ENCODE measurements at regions not wholly inside any gene's neighbourhood (a gene's known extent, or its start where the extent isn't known, plus 50 kb on each side); places are given as distances from the start of the nearest gene placed in this dataset.

- no peaks in the 10 kb centered on the region for H4K20me1 ChIP-seq (ENCODE audit: insufficient read depth)
- H3K27ac ChIP-seq: no peak overlapping the region
- in situ Hi-C loops (cut with MboI): no loop called here
- no peaks in the 10 kb centered on the region for H3K27me3 ChIP-seq (replicated peaks; ENCODE audit: insufficient read depth)
- DNase-seq: no peak
- TF ChIP-seq EZH2 (IDR thresholded peaks at IDR 0.05; ENCODE audit: insufficient read depth, poor library complexity, severe bottlenecking) (no peak), EZH2phosphoT487 (IDR thresholded peaks at IDR 0.05; ENCODE audit: insufficient read depth, low read depth) (no peak)
- H3F3A ChIP-seq (ENCODE audit: insufficient read depth): no peaks in the 10 kb centered on the region
- H2AFZ ChIP-seq: no peak overlapping the region
- 93 to 96% methylated on average over 5 of the region's 5 CpGs for WGBS, 2 experiments (ENCODE audit: low coverage in 1 of 2, low lambda C conversion rate in 2 of 2, missing lambda C conversion rate in 2 of 2)
- H3K9ac ChIP-seq: no peak overlapping the region
- H3K4me1 ChIP-seq (ENCODE audit: insufficient read depth): no peaks in the 10 kb centered on the region
- H3K9me3 ChIP-seq (ENCODE audit: low read depth): no peaks in the 10 kb centered on the region
- H3K9me2 ChIP-seq (ENCODE audit: insufficient read depth): no peaks in the 10 kb centered on the region
- H3K4me3 ChIP-seq: no peak overlapping the region
- H3K4me2 ChIP-seq (ENCODE audit: unreplicated experiment): no peak overlapping the region
- H3K79me2 ChIP-seq (ENCODE audit: insufficient read depth): 0 out of 2 replicates have a peak, but pooled peaks cover 3% of the 10 kb centered on the region
- no peaks in the 10 kb centered on the region for H3K36me3 ChIP-seq (ENCODE audit: low read depth)
These were observed 65.0 kb upstream of the NHSL1 start for GRCh38 chr6:138564170-138564721.

- H3K79me2 ChIP-seq (ENCODE audit: insufficient read depth): 0 out of 2 replicates have a peak, but pooled peaks cover 3% of the 10 kb centered on the region
- H3K4me1 ChIP-seq (ENCODE audit: insufficient read depth): peaks cover 10% of the 10 kb centered on the region
- H3K27me3 ChIP-seq (replicated peaks; ENCODE audit: insufficient read depth): no peaks in the 10 kb centered on the region
- H3K9ac ChIP-seq: no peak overlapping the region
- no peaks in the 10 kb centered on the region for H3K36me3 ChIP-seq (ENCODE audit: low read depth)
- 96 to 97% methylated on average over 9 of the region's 9 CpGs for WGBS, 2 experiments (ENCODE audit: low coverage in 1 of 2, low lambda C conversion rate in 2 of 2, missing lambda C conversion rate in 2 of 2)
- no peak overlapping the region for H3K27ac ChIP-seq
- H3K4me2 ChIP-seq (ENCODE audit: unreplicated experiment): no peak overlapping the region
- no peak for DNase-seq
- peaks cover 15% of the 10 kb centered on the region for H3F3A ChIP-seq (ENCODE audit: insufficient read depth)
- H3K4me3 ChIP-seq: no peak overlapping the region
- H2AFZ ChIP-seq: no peak overlapping the region
- no peaks in the 10 kb centered on the region for H3K9me3 ChIP-seq (ENCODE audit: low read depth)
- no peaks in the 10 kb centered on the region for H3K9me2 ChIP-seq (ENCODE audit: insufficient read depth)
- in situ Hi-C loops (cut with MboI): no loop called here
- H4K20me1 ChIP-seq (ENCODE audit: insufficient read depth): no peaks in the 10 kb centered on the region
- TF ChIP-seq EZH2 (IDR thresholded peaks at IDR 0.05; ENCODE audit: insufficient read depth, poor library complexity, severe bottlenecking) (no peak), EZH2phosphoT487 (IDR thresholded peaks at IDR 0.05; ENCODE audit: insufficient read depth, low read depth) (no peak)
These were observed 67.8 kb upstream of the NHSL1 start for GRCh38 chr6:138567052-138567451.

GRCh38 chr6:138568997-138569396 lies 69.7 kb upstream of the NHSL1 start:
- in situ Hi-C loops (cut with MboI): no loop called here
- Histone ChIP-seq H3K27me3 (replicated peaks; ENCODE audit: insufficient read depth) (no peaks in the 10 kb centered on the region), H3K79me2 (ENCODE audit: insufficient read depth) (0 out of 2 replicates have a peak, but pooled peaks cover 3% of the 10 kb centered on the region), H3K4me1 (ENCODE audit: insufficient read depth) (peaks cover 10% of the 10 kb centered on the region), H3K36me3 (ENCODE audit: low read depth) (no peaks in the 10 kb centered on the region), H3K9me2 (ENCODE audit: insufficient read depth) (no peaks in the 10 kb centered on the region), H3K27ac (no peak overlapping the region), H4K20me1 (ENCODE audit: insufficient read depth) (no peaks in the 10 kb centered on the region), H3K4me3 (no peak overlapping the region), H3K9me3 (ENCODE audit: low read depth) (no peaks in the 10 kb centered on the region), H2AFZ (no peak overlapping the region), H3F3A (ENCODE audit: insufficient read depth) (peaks cover 31% of the 10 kb centered on the region), H3K4me2 (ENCODE audit: unreplicated experiment) (no peak overlapping the region), H3K9ac (no peak overlapping the region)
- no peak for DNase-seq
- 89 to 90% methylated on average over 8 of the region's 8 CpGs for WGBS, 2 experiments (ENCODE audit: low coverage in 1 of 2, low lambda C conversion rate in 2 of 2, missing lambda C conversion rate in 2 of 2)
- TF ChIP-seq EZH2phosphoT487 (IDR thresholded peaks at IDR 0.05; ENCODE audit: insufficient read depth, low read depth) (no peak), EZH2 (IDR thresholded peaks at IDR 0.05; ENCODE audit: insufficient read depth, poor library complexity, severe bottlenecking) (no peak)

- Histone ChIP-seq H3F3A (ENCODE audit: insufficient read depth) (peaks cover 31% of the 10 kb centered on the region), H3K4me3 (no peak overlapping the region), H3K9me2 (ENCODE audit: insufficient read depth) (no peaks in the 10 kb centered on the region), H3K4me1 (ENCODE audit: insufficient read depth) (peaks cover 10% of the 10 kb centered on the region), H3K9ac (no peak overlapping the region), H2AFZ (no peak overlapping the region), H4K20me1 (ENCODE audit: insufficient read depth) (no peaks in the 10 kb centered on the region), H3K4me2 (ENCODE audit: unreplicated experiment) (no peak overlapping the region), H3K9me3 (ENCODE audit: low read depth) (no peaks in the 10 kb centered on the region), H3K27me3 (replicated peaks; ENCODE audit: insufficient read depth) (no peaks in the 10 kb centered on the region), H3K79me2 (ENCODE audit: insufficient read depth) (0 out of 2 replicates have a peak, but pooled peaks cover 3% of the 10 kb centered on the region), H3K36me3 (ENCODE audit: low read depth) (no peaks in the 10 kb centered on the region), H3K27ac (no peak overlapping the region)
- no peak for DNase-seq
- in situ Hi-C loops (cut with MboI): no loop called here
- TF ChIP-seq EZH2phosphoT487 (IDR thresholded peaks at IDR 0.05; ENCODE audit: insufficient read depth, low read depth) (no peak), EZH2 (IDR thresholded peaks at IDR 0.05; ENCODE audit: insufficient read depth, poor library complexity, severe bottlenecking) (no peak)
- WGBS, 2 experiments (ENCODE audit: low coverage in 1 of 2, low lambda C conversion rate in 2 of 2, missing lambda C conversion rate in 2 of 2): 94 to 98% methylated on average over 2 of the region's 2 CpGs
These were observed 70.3 kb upstream of the NHSL1 start for GRCh38 chr6:138569554-138569953.
